ENCODE measurements at regions not wholly inside any gene's neighbourhood (a gene's known extent, or its start where the extent isn't known, plus 50 kb on each side); places are given as distances from the start of the nearest gene placed in this dataset.

GRCh38 chr2:39603436-39603835 lies 62.3 kb upstream of the TMEM178A start:
- no peaks in the 10 kb centered on the region for H3K4me1 ChIP-seq (ENCODE audit: insufficient read depth, low read length, poor library complexity, severe bottlenecking)
- no peak for TF ChIP-seq EZH2 (IDR thresholded peaks at IDR 0.05; ENCODE audit: borderline replicate concordance, low read depth, low read length, poor library complexity, severe bottlenecking)
- TF ChIP-seq, protein P1, sequence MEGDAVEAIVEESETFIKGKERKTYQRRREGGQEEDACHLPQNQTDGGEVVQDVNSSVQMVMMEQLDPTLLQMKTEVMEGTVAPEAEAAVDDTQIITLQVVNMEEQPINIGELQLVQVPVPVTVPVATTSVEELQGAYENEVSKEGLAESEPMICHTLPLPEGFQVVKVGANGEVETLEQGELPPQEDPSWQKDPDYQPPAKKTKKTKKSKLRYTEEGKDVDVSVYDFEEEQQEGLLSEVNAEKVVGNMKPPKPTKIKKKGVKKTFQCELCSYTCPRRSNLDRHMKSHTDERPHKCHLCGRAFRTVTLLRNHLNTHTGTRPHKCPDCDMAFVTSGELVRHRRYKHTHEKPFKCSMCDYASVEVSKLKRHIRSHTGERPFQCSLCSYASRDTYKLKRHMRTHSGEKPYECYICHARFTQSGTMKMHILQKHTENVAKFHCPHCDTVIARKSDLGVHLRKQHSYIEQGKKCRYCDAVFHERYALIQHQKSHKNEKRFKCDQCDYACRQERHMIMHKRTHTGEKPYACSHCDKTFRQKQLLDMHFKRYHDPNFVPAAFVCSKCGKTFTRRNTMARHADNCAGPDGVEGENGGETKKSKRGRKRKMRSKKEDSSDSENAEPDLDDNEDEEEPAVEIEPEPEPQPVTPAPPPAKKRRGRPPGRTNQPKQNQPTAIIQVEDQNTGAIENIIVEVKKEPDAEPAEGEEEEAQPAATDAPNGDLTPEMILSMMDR (conservative IDR thresholded peaks at IDR 0.05; ENCODE audit: low read depth, low read length): no peak
- no peak overlapping the region for H3K4me3 ChIP-seq (ENCODE audit: low read depth, low read length, poor library complexity, severe bottlenecking)
- intact Hi-C loops (cut with micrococcal nuclease; ENCODE audit: unreplicated experiment): no loop called here
- no peak for DNase-seq (ENCODE audit: low spot score)
- CTCF ChIA-PET: no interaction called here
- no peaks in the 10 kb centered on the region for H3K27me3 ChIP-seq (replicated peaks; ENCODE audit: insufficient read depth, low read depth, low read length, poor library complexity)
- no peaks in the 10 kb centered on the region for H3K36me3 ChIP-seq (ENCODE audit: insufficient read depth, low read length, poor library complexity, severe bottlenecking)
- POLR2A ChIA-PET (ENCODE audit: low non-redundant PET): no interaction called here
- no TSS peak for BruUV-seq (replicated peaks)
- H3K9me3 ChIP-seq (ENCODE audit: low read depth, low read length, poor library complexity, severe bottlenecking): no peaks in the 10 kb centered on the region
- H3K27ac ChIP-seq (ENCODE audit: low read depth, low read length, poor library complexity, severe bottlenecking): no peak overlapping the region

GRCh38 chr2:39604866-39605265 lies 60.9 kb upstream of the TMEM178A start:
- no peak for DNase-seq (ENCODE audit: low spot score)
- CTCF ChIA-PET: no interaction called here
- POLR2A ChIA-PET (ENCODE audit: low non-redundant PET): no interaction called here

DNA sequence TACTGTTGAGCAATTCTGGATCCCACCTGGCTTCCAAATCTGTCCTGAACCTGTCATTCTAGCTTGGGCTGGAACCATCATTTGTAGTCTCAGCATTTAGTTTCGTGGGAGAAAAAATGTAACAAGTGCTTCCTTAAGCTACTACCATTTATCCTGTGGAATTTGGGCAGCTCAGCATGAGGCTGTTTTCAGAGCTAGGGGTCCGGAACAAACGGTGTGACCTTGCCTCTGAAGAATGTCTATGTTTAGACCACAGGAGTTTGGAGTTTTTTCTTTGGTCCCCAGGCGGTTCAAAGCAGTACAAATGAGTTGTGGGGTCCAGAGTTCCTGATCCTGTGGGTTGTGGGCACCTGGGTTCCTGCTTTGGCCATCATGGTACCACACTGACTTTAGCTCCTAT lies 59.1 kb upstream of the TMEM178A start:
- H3K4me1 ChIP-seq (ENCODE audit: insufficient read depth, low read length, poor library complexity, severe bottlenecking): no peaks in the 10 kb centered on the region
- H3K4me3 ChIP-seq (ENCODE audit: low read depth, low read length, poor library complexity, severe bottlenecking): no peak overlapping the region
- POLR2A ChIA-PET (ENCODE audit: low non-redundant PET): no interaction called here
- no peaks in the 10 kb centered on the region for H3K36me3 ChIP-seq (ENCODE audit: insufficient read depth, low read length, poor library complexity, severe bottlenecking)
- no peaks in the 10 kb centered on the region for H3K9me3 ChIP-seq (ENCODE audit: low read depth, low read length, poor library complexity, severe bottlenecking)
- DNase-seq (ENCODE audit: low spot score): no peak
- no TSS peak for BruUV-seq (replicated peaks)
- CTCF ChIA-PET: no interaction called here
- H3K27me3 ChIP-seq (replicated peaks; ENCODE audit: insufficient read depth, low read depth, low read length, poor library complexity): no peaks in the 10 kb centered on the region
- H3K27ac ChIP-seq (ENCODE audit: low read depth, low read length, poor library complexity, severe bottlenecking): no peak overlapping the region
- intact Hi-C loops (cut with micrococcal nuclease; ENCODE audit: unreplicated experiment): no loop called here
- TF ChIP-seq, protein P1 (conservative IDR thresholded peaks at IDR 0.05; ENCODE audit: low read depth, low read length): no peak
- TF ChIP-seq EZH2 (IDR thresholded peaks at IDR 0.05; ENCODE audit: borderline replicate concordance, low read depth, low read length, poor library complexity, severe bottlenecking): no peak

More at GRCh38 chr2:39604866-39605265, 60.9 kb upstream of the TMEM178A start:
- Histone ChIP-seq H3K9me3 (ENCODE audit: low read depth, low read length, poor library complexity, severe bottlenecking) (no peaks in the 10 kb centered on the region), H3K27ac (ENCODE audit: low read depth, low read length, poor library complexity, severe bottlenecking) (no peak overlapping the region), H3K4me1 (ENCODE audit: insufficient read depth, low read length, poor library complexity, severe bottlenecking) (no peaks in the 10 kb centered on the region), H3K36me3 (ENCODE audit: insufficient read depth, low read length, poor library complexity, severe bottlenecking) (no peaks in the 10 kb centered on the region), H3K4me3 (ENCODE audit: low read depth, low read length, poor library complexity, severe bottlenecking) (no peak overlapping the region), H3K27me3 (replicated peaks; ENCODE audit: insufficient read depth, low read depth, low read length, poor library complexity) (no peaks in the 10 kb centered on the region)
- BruUV-seq (replicated peaks): no TSS peak
- TF ChIP-seq, protein P1 (conservative IDR thresholded peaks at IDR 0.05; ENCODE audit: low read depth, low read length): no peak
- no peak for TF ChIP-seq EZH2 (IDR thresholded peaks at IDR 0.05; ENCODE audit: borderline replicate concordance, low read depth, low read length, poor library complexity, severe bottlenecking)
- intact Hi-C loops (cut with micrococcal nuclease; ENCODE audit: unreplicated experiment): no loop called here

Measured in A673 (cell line).